ENCODE measurements at regions not wholly inside any gene's neighbourhood (a gene's known extent, or its start where the extent isn't known, plus 50 kb on each side); places are given as distances from the start of the nearest gene placed in this dataset.

GRCh38 chr12:13359636-13360035, 163.1 kb downstream of the EMP1 start:
- Histone ChIP-seq H3K27me3 (no peaks in the 10 kb centered on the region), H3K27ac (no peak overlapping the region), H3K79me2 (no peaks in the 10 kb centered on the region), H3K4me3 (no peak overlapping the region), H3K4me2 (no peak overlapping the region), H3K4me1 (ENCODE audit: insufficient read depth) (no peaks in the 10 kb centered on the region), H2AFZ (no peak overlapping the region), H3K9me2 (replicated peaks; ENCODE audit: insufficient read depth) (no peaks in the 10 kb centered on the region), H3K36me3 (replicated peaks; ENCODE audit: insufficient read depth, low read depth) (no peaks in the 10 kb centered on the region), H3K9me3 (ENCODE audit: low read depth) (no peaks in the 10 kb centered on the region), H4K20me1 (ENCODE audit: insufficient read depth, poor library complexity, severe bottlenecking) (no peaks in the 10 kb centered on the region)
- TF ChIP-seq, protein P1, sequence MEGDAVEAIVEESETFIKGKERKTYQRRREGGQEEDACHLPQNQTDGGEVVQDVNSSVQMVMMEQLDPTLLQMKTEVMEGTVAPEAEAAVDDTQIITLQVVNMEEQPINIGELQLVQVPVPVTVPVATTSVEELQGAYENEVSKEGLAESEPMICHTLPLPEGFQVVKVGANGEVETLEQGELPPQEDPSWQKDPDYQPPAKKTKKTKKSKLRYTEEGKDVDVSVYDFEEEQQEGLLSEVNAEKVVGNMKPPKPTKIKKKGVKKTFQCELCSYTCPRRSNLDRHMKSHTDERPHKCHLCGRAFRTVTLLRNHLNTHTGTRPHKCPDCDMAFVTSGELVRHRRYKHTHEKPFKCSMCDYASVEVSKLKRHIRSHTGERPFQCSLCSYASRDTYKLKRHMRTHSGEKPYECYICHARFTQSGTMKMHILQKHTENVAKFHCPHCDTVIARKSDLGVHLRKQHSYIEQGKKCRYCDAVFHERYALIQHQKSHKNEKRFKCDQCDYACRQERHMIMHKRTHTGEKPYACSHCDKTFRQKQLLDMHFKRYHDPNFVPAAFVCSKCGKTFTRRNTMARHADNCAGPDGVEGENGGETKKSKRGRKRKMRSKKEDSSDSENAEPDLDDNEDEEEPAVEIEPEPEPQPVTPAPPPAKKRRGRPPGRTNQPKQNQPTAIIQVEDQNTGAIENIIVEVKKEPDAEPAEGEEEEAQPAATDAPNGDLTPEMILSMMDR (IDR thresholded peaks at IDR 0.05; ENCODE audit: poor library complexity): no peak
- DNase-seq (ENCODE audit: low spot score): no peak

- Histone ChIP-seq H3K79me2 (no peaks in the 10 kb centered on the region), H2AFZ (no peak overlapping the region), H3K27me3 (no peaks in the 10 kb centered on the region), H3K4me3 (no peak overlapping the region), H3K9me3 (ENCODE audit: low read depth) (no peaks in the 10 kb centered on the region), H4K20me1 (ENCODE audit: insufficient read depth, poor library complexity, severe bottlenecking) (no peaks in the 10 kb centered on the region), H3K36me3 (replicated peaks; ENCODE audit: insufficient read depth, low read depth) (no peaks in the 10 kb centered on the region), H3K4me2 (no peak overlapping the region), H3K9me2 (replicated peaks; ENCODE audit: insufficient read depth) (no peaks in the 10 kb centered on the region), H3K4me1 (ENCODE audit: insufficient read depth) (no peaks in the 10 kb centered on the region), H3K27ac (no peak overlapping the region)
- no peak for DNase-seq (ENCODE audit: low spot score)
- 83% methylated on average over 4 of the region's 4 CpGs for WGBS (ENCODE audit: low lambda C conversion rate, missing lambda C conversion rate)
- TF ChIP-seq EZH2phosphoT487 (IDR thresholded peaks at IDR 0.05; ENCODE audit: low read depth, severe bottlenecking, unreplicated experiment) (no peak), EZH2 (IDR thresholded peaks at IDR 0.05; ENCODE audit: borderline replicate concordance) (no peak)
- TF ChIP-seq, protein P1 (IDR thresholded peaks at IDR 0.05; ENCODE audit: poor library complexity): no peak
Measured at GRCh38 chr12:13358391-13358905, 161.9 kb downstream of the EMP1 start.

DNA sequence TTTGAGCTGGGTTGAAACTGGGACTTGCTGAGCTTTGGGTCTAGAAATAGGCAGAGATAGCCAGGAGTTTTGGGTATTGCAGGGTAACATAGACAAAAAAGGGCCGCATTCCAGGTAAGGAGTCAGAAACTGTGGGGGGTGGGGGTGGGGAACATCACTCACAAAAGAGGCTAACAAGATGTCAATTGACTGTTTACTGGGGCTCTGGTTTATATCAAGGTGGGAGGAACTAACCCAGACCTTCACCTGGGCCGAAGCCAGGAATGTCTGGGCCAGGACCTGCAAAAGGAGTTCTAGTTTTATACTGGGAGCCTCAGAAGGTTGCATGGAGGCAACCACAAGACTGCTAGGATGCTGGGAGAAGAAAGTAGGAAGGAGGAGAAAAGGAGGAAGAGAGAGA, 154.4 kb downstream of the EMP1 start:
- 48% methylated on average over 2 of the region's 2 CpGs for WGBS (ENCODE audit: low lambda C conversion rate, missing lambda C conversion rate)
- Histone ChIP-seq H3K4me3 (no peak overlapping the region), H3K4me1 (ENCODE audit: insufficient read depth) (no peaks in the 10 kb centered on the region), H2AFZ (no peak overlapping the region), H3K27me3 (no peaks in the 10 kb centered on the region), H3K4me2 (no peak overlapping the region), H3K36me3 (replicated peaks; ENCODE audit: insufficient read depth, low read depth) (no peaks in the 10 kb centered on the region), H3K9me3 (ENCODE audit: low read depth) (no peaks in the 10 kb centered on the region), H3K27ac (no peak overlapping the region), H3K79me2 (no peaks in the 10 kb centered on the region), H4K20me1 (ENCODE audit: insufficient read depth, poor library complexity, severe bottlenecking) (no peaks in the 10 kb centered on the region), H3K9me2 (replicated peaks; ENCODE audit: insufficient read depth) (no peaks in the 10 kb centered on the region)
- no peak for DNase-seq (ENCODE audit: low spot score)
- TF ChIP-seq, protein P1 (IDR thresholded peaks at IDR 0.05; ENCODE audit: poor library complexity): no peak
- no peak for TF ChIP-seq EZH2 (IDR thresholded peaks at IDR 0.05; ENCODE audit: borderline replicate concordance)
- TF ChIP-seq EZH2phosphoT487 (IDR thresholded peaks at IDR 0.05; ENCODE audit: low read depth, severe bottlenecking, unreplicated experiment): no peak

DNA sequence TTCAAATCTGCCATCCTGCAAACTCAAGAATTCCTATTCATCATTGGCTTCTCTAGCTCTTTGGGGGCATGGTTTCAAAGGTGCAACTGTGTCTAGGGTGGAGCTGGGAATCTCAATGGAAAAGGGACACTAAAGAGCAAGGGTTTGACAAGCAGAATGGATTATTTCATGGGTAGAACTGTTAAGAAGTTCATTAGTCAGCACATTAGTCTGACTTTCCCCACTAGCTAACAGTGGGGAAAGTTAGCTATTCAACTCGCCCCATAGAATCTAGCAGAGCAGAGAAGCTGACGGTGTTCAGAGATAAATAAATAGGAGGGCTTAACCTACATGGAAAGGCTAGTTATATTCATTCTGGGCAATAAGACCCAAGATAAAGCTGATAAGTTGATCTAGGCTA, 153.9 kb downstream of the EMP1 start:
- Histone ChIP-seq H3K36me3 (replicated peaks; ENCODE audit: insufficient read depth, low read depth) (no peaks in the 10 kb centered on the region), H3K27me3 (no peaks in the 10 kb centered on the region), H3K27ac (no peak overlapping the region), H3K4me3 (no peak overlapping the region), H3K9me2 (replicated peaks; ENCODE audit: insufficient read depth) (no peaks in the 10 kb centered on the region), H3K79me2 (no peaks in the 10 kb centered on the region), H2AFZ (no peak overlapping the region), H3K4me1 (ENCODE audit: insufficient read depth) (no peaks in the 10 kb centered on the region), H3K4me2 (no peak overlapping the region), H3K9me3 (ENCODE audit: low read depth) (no peaks in the 10 kb centered on the region), H4K20me1 (ENCODE audit: insufficient read depth, poor library complexity, severe bottlenecking) (no peaks in the 10 kb centered on the region)
- TF ChIP-seq EZH2 (IDR thresholded peaks at IDR 0.05; ENCODE audit: borderline replicate concordance) (no peak), EZH2phosphoT487 (IDR thresholded peaks at IDR 0.05; ENCODE audit: low read depth, severe bottlenecking, unreplicated experiment) (no peak)
- TF ChIP-seq, protein P1 (IDR thresholded peaks at IDR 0.05; ENCODE audit: poor library complexity): no peak
- no peak for DNase-seq (ENCODE audit: low spot score)
- WGBS (ENCODE audit: low lambda C conversion rate, missing lambda C conversion rate): 73% methylated on average over 2 of the region's 2 CpGs
